Endothelial cell of umbilical vein (primary cell): ENCODE measurements at regions not wholly inside any gene's neighbourhood (a gene's known extent, or its start where the extent isn't known, plus 50 kb on each side); places are given as distances from the start of the nearest gene placed in this dataset.

ENCODE experiments used
- BruUV-seq: library from RNA; stranded (reverse); fragments of 400-500 nt; replicated peaks from 2 replicates; lab custom pipeline; 2021; lab: Mats Ljungman, UMichigan
- CTCF ChIA-PET: fragments of 300-600, 350-600 bp; sonication (Branson Sonifier 250); formaldehyde crosslinking; loops from one replicate; lab custom pipeline; 2021; ENCODE audit warnings: antibody characterized with exemption, inconsistent platforms; lab: Charles Lee
- POLR2A ChIA-PET: fragments of 300-600, 350-600 bp; sonication (Branson Sonifier 250); formaldehyde crosslinking; loops from one replicate; lab custom pipeline; 2021; ENCODE audit warnings: antibody characterized with exemption, inconsistent platforms; lab: Charles Lee
- DNase-seq: peaks from one replicate; pipeline ENCODE4 v3.0.0-alpha.2; 2011; ENCODE audit warnings: low read depth, low spot score
- FAIRE-seq: peaks from 2 replicates; lab custom pipeline; 2011; peaks lifted over from hg19 to GRCh38; lab: Jason Lieb, UNC
- H2AFZ ChIP-seq: 2 replicates; pipeline ENCODE4 v1.6.0; 2012; ENCODE audit warnings: low read depth, low read length, control low read depth, inconsistent platforms
- H3K27ac ChIP-seq: 2 replicates; pipeline ENCODE4 v1.5.1; 2011; ENCODE audit warnings: low read depth, mild to moderate bottlenecking, control low read depth, low read length, moderate library complexity; ENCODE audit not compliant: insufficient read depth
- H3K27me3 ChIP-seq, 2 experiments: 2 replicates each; pipeline versions ENCODE4 v1.6.0 to v1.6.1; 2011; ENCODE audit warnings: low read length in 2 of 2, mixed read lengths in 1 of 2; ENCODE audit not compliant: control insufficient read depth in 2 of 2, insufficient read depth in 2 of 2
- H3K36me3 ChIP-seq, 2 experiments: 2 replicates in 1 of 2; 3 replicates in 1 of 2; pipeline ENCODE4 v1.5.1; 2011; ENCODE audit warnings: low read length in 2 of 2, mild to moderate bottlenecking in 1 of 2, moderate library complexity in 1 of 2; ENCODE audit not compliant: control insufficient read depth in 2 of 2, insufficient read depth in 2 of 2; ENCODE audit errors: extremely low read depth in 1 of 2
- H3K4me1 ChIP-seq: 3 replicates; pipeline ENCODE4 v1.5.1; 2011; ENCODE audit warnings: mild to moderate bottlenecking, low read length; ENCODE audit not compliant: control insufficient read depth, insufficient read depth; ENCODE audit errors: extremely low read depth
- H3K4me2 ChIP-seq: 2 replicates; pipeline ENCODE4 v1.6.1; 2011; ENCODE audit warnings: low read length, control low read depth, mixed read lengths; ENCODE audit not compliant: insufficient read depth
- H3K4me3 ChIP-seq, 3 experiments: fragments of 200-600 bp in 1 of 3; sonication (generic), shearing (Covaris generic) in 1 of 3; replicated peaks in 1 of 3; 2 replicates each; pipeline ENCODE4 v1.5.1; 2011 to 2016; ENCODE audit warnings: control low read depth in 3 of 3, low read length in 3 of 3, mild to moderate bottlenecking in 2 of 3, inconsistent platforms in 1 of 3, low read depth in 1 of 3, moderate library complexity in 1 of 3; ENCODE audit not compliant: insufficient read depth in 1 of 3
- H3K79me2 ChIP-seq: 2 replicates; pipeline ENCODE4 v1.6.0; 2012; ENCODE audit warnings: low read length, inconsistent platforms; ENCODE audit not compliant: control insufficient read depth, insufficient read depth
- H3K9ac ChIP-seq: replicated peaks from 2 replicates; pipeline ENCODE3; 2011; ENCODE audit warnings: low read length, control low read depth; ENCODE audit not compliant: insufficient read depth; ENCODE audit errors: extremely low read depth
- H3K9me1 ChIP-seq: replicated peaks from 3 replicates; pipeline ENCODE4 v1.6.0; 2011; ENCODE audit warnings: mild to moderate bottlenecking, low read length; ENCODE audit not compliant: control insufficient read depth, insufficient read depth; ENCODE audit errors: extremely low read depth
- H3K9me3 ChIP-seq: replicated peaks from 2 replicates; pipeline ENCODE4 v1.5.1; 2012; ENCODE audit warnings: low read length, inconsistent platforms; ENCODE audit not compliant: control insufficient read depth, insufficient read depth
- H4K20me1 ChIP-seq: replicated peaks from 2 replicates; pipeline ENCODE3; 2011; ENCODE audit warnings: mild to moderate bottlenecking, low read length; ENCODE audit not compliant: control insufficient read depth, insufficient read depth; ENCODE audit errors: extremely low read depth
- CTCF ChIP-seq, 2 donors: IDR thresholded peaks; 1 replicate in 1 of 2; 2 replicates in 1 of 2; pipeline ENCODE4 v1.5.1; 2011; ENCODE audit warnings: low read length in 2 of 2, mild to moderate bottlenecking in 2 of 2, moderate library complexity in 2 of 2, control low read depth in 1 of 2, inconsistent platforms in 1 of 2, low read depth in 1 of 2; ENCODE audit not compliant: insufficient read depth in 1 of 2; ENCODE audit errors: extremely low read depth in 1 of 2
- EZH2 ChIP-seq: IDR thresholded peaks from 2 replicates; pipeline ENCODE4 v1.6.1; 2012; ENCODE audit warnings: borderline replicate concordance, low read depth, mild to moderate bottlenecking, moderate library complexity, low read length, inconsistent platforms; ENCODE audit not compliant: severe bottlenecking
- FOS ChIP-seq: IDR thresholded peaks from 2 replicates; pipeline ENCODE4 v1.6.1; 2011; ENCODE audit warnings: mild to moderate bottlenecking, low read length, moderate library complexity, borderline replicate concordance; ENCODE audit not compliant: insufficient read depth
- GATA2 ChIP-seq: IDR thresholded peaks from 2 replicates; pipeline ENCODE4 v1.7.0; 2011; ENCODE audit warnings: low read depth, mild to moderate bottlenecking, moderate library complexity, mixed read lengths, low read length; ENCODE audit not compliant: insufficient read length, insufficient read depth
- JUN ChIP-seq: IDR thresholded peaks from 2 replicates; pipeline ENCODE4 v1.6.1; 2011; ENCODE audit warnings: borderline replicate concordance, low read depth; ENCODE audit not compliant: insufficient read length, insufficient read depth
- MAX ChIP-seq: IDR thresholded peaks from 2 replicates; pipeline ENCODE4 v1.6.1; 2011; ENCODE audit not compliant: insufficient read depth, insufficient read length
- MYC ChIP-seq: IDR thresholded peaks from one replicate; pipeline ENCODE4 v1.6.1; 2011; ENCODE audit warnings: mild to moderate bottlenecking, low read depth, low read length
- POLR2A ChIP-seq: IDR thresholded peaks from 2 replicates; pipeline ENCODE4 v1.6.1; 2012; ENCODE audit warnings: low read depth, mild to moderate bottlenecking, control low read depth, low read length
- POLR2AphosphoS5 ChIP-seq: IDR thresholded peaks from 2 replicates; pipeline ENCODE4 v1.6.1; 2012; ENCODE audit warnings: low read depth, mild to moderate bottlenecking, control low read depth, low read length, moderate library complexity; ENCODE audit not compliant: insufficient read depth
- dilution Hi-C: fragments of 300-500 bp; cut with MboI; formaldehyde crosslinking; loops from one replicate; pipeline ENCODE4 v1.15.0; 2019; ENCODE audit warnings: low sequenced_read_pairs; ENCODE audit not compliant: extremely low pct_ligation_motif_present
- intact Hi-C: fragments of 100-400 bp; cut with micrococcal nuclease; formaldehyde crosslinking; loops from one replicate; pipeline ENCODE4 v1.10.0; 2022

- CTCF ChIA-PET: interaction anchor here (1.0 to 8.7 kb wide), 9 partner anchors 14 to 1212 kb away, joined by 3 to 466 read pairs (median 5); partner anchors contain the start of gene BCL6
- POLR2A ChIA-PET: interaction anchor here (0.5 to 1.0 kb wide), 4 partner anchors 14 to 1214 kb away, joined by 3 to 4 read pairs (median 4); partner anchors contain the start of gene BCL6
- DNase-seq: peak; percentile 98
- Histone ChIP-seq H3K36me3 (no peaks in the 10 kb centered on the region), H3K27ac (peak overlapping the region; percentile 92), H3K4me2 (peak overlapping the region; percentile 28), H4K20me1 (no peaks in the 10 kb centered on the region), H3K4me3 (no peak overlapping the region), H3K9ac (peak overlapping the region; percentile 42), H3K9me1 (no peaks in the 10 kb centered on the region), H3K27me3 (no peaks in the 10 kb centered on the region), H2AFZ (peak overlapping the region; percentile 32), H3K79me2 (no peaks in the 10 kb centered on the region), H3K9me3 (no peaks in the 10 kb centered on the region), H3K4me1 (peaks cover 45% of the 10 kb centered on the region)
- FAIRE-seq: peak; percentile 99
- intact Hi-C loops: loop anchor here (2.0 to 5.0 kb wide), 6 partner anchors 184 to 514 kb away; no protein-coding TSS in a partner anchor
- no peak for TF ChIP-seq MAX
- TF ChIP-seq MYC: no peak
- peak; percentile 100 for TF ChIP-seq FOS
- peak; percentile 89 for TF ChIP-seq GATA2
- TF ChIP-seq POLR2AphosphoS5: peak; percentile 85
- TF ChIP-seq JUN: peak; percentile 99
- no peak for TF ChIP-seq POLR2A
- no peak for TF ChIP-seq EZH2
- no peak for TF ChIP-seq CTCF (IDR thresholded peaks at IDR 0.05; ENCODE audit: extremely low read depth in 1 of 2, insufficient read depth in 1 of 2, low read depth in 1 of 2, low read length in 2 of 2)
- TSS peak; percentile 84 for BruUV-seq
- dilution Hi-C loops: loop anchor here (5.0 kb wide), 1 partner anchor 1209 kb away; no protein-coding TSS in a partner anchor
These were observed 220.8 kb upstream of the TPRG1 start for GRCh38 chr3:188950832-188951489.
